GM12873 (cell line): ENCODE measurements at regions not wholly inside any gene's neighbourhood (a gene's known extent, or its start where the extent isn't known, plus 50 kb on each side); places are given as distances from the start of the nearest gene placed in this dataset.

Source experiments
- CTCF ChIP-seq: IDR thresholded peaks from 2 replicates; pipeline ENCODE4 v1.5.1; 2012; ENCODE audit warnings: low read depth, mild to moderate bottlenecking, moderate library complexity, low read length, control low read depth; ENCODE audit not compliant: insufficient read depth; ENCODE audit errors: missing control alignments

GRCh38 chr9:119420231-119420630 is 51.0 kb upstream of the BRINP1 start:
- TF ChIP-seq CTCF, result no peak
